HG03432 (cell line): ENCODE measurements at regions not wholly inside any gene's neighbourhood (a gene's known extent, or its start where the extent isn't known, plus 50 kb on each side); places are given as distances from the start of the nearest gene placed in this dataset.

Source experiments
- ATAC-seq: cut with Tn5 transposase; IDR thresholded peaks from one replicate; pipeline ENCODE4 v1.9.1; 2021; ENCODE audit warnings: mild to moderate bottlenecking, moderate library complexity; ENCODE audit not compliant: unreplicated experiment

DNA sequence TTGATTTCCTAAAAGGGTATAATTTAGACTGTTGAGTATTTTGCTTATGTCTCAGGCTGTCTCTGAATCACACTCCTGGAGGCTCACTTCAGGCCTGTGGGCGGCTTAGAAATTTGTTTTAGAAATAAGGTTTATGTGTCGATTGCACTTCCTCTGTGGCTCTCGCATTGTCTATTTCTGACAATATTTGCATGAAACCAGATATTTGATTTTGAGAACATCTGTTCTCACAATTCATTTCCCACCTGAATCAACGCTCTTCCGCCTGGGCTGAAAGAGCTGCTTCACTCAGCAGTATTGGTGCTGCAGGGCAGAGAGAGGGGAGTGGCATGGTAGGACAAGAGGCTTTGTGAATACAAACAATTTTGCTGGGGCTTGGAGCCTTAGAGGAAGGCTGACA lies 262.0 kb downstream of the ADRA2A start:
- peak; percentile 95 for ATAC-seq

DNA sequence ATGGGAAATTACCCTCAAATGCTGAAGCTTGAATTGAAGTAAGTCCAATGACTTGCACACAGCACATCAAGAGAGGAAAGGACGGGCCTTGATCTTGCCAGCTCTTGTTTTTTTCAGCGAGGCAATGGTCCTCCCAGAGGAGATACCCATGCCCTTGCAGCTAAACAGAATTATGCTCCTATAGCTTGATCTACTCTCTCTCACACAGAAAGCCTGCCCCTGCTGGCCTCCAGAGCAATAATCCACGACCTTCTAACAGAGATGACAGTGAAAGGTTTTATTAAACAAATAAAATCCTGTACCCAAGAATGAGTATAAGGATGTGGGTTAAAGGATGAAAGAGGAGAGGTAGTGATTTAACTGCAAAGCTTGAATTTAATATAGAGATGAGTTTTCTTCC lies 268.0 kb downstream of the ADRA2A start:
- ATAC-seq, result peak; percentile 53

GRCh38 chr10:111347386-111348013 lies 270.7 kb downstream of the ADRA2A start:
- no peak for ATAC-seq

GRCh38 chr10:111348076-111348475 lies 271.2 kb downstream of the ADRA2A start:
- ATAC-seq, result no peak

DNA sequence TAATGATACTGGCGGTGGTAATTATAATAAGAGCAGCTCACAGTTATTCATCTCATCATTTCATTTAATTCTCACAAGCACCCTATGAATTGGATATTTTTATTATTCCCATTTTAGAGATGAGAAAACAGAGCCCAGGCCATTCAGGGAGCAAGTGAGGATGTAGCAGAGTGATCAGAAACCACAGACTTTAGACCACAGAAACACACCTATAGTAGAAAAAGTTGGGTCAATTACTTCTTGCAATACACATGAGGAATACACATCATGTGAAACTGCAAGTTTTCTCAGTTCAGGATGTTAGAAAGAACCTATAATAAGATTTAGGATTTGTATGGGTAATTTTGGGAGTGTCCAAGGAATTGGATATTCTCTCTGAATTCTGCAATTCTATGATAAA lies 278.0 kb downstream of the ADRA2A start:
- no peak for ATAC-seq

DNA sequence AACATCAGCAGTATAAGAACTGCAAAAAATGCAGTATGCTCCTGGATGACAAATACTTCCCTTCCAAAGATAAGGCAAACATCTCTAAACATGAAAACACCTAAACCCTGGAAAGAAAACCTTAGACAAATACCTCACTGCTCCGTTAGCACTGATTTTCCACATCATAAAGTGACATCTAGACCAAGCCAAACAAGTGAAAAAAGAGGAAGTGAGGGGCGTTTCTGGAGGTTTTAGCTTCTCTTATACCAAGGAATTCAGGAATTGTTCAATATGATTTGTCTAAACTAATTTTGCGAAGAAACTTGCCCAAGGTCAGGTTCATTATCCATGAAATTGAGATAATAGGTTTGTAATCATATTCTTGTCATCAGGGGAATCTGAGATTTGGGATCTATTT lies 279.7 kb downstream of the ADRA2A start:
- ATAC-seq, result no peak

GRCh38 chr10:111357859-111358258 lies 281.0 kb downstream of the ADRA2A start:
- no peak for ATAC-seq

- peak; percentile 97 for ATAC-seq
Measured at GRCh38 chr10:111360260-111360925, 283.6 kb downstream of the ADRA2A start.

DNA sequence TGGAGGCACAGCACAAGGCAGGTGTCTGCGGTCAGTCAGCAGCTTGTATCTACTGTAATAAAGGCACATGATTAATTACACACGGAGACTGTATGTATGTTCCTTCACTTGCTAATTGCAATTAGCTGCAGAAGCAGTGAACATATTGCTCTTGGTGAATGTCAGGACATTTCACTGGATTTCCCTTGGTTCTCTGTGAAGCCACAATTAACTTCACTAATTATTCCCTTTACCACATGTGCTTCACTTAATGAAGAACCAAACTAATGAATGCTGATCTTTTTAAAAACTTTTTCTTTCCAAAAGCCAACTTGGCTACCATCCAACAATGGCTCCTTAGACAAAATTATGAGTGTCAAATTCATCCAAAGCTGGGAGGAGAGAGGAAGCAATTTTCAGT lies 290.7 kb downstream of the ADRA2A start:
- ATAC-seq, result no peak

GRCh38 chr10:111370101-111370500 lies 293.3 kb downstream of the ADRA2A start:
- ATAC-seq, result no peak

GRCh38 chr10:111373696-111374095 lies 296.9 kb downstream of the ADRA2A start:
- no peak for ATAC-seq

DNA sequence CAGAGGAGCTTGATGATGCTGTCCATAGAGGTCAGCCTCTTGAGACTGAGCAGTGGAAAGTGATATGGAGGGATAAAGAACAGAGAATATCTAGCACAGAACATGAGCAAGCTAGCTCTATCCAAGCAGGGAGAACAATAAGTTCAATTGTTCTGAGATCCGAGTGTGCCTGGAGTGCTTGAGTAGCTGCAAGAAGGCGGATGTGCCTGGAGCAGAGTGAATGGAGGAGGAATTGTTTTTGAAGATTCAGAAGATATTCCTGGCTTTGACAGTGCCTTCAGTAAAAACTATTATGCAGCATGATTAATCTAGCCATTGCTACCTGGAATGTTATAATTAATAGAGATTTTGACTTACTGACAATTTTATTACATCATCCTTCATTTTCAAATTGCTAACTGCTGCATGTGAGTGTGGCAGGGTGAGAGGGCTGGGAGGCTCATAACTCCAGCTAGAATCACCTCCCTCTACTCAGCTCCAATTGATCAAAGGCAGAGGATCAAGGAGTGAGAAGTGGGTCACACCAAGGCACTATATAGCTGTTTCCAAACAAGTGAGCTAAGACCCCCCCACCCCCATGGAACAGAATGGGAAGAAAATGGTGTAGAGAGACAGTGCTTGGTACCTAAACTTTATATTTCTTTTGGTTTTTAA lies 302.8 kb downstream of the ADRA2A start:
- ATAC-seq, result no peak

DNA sequence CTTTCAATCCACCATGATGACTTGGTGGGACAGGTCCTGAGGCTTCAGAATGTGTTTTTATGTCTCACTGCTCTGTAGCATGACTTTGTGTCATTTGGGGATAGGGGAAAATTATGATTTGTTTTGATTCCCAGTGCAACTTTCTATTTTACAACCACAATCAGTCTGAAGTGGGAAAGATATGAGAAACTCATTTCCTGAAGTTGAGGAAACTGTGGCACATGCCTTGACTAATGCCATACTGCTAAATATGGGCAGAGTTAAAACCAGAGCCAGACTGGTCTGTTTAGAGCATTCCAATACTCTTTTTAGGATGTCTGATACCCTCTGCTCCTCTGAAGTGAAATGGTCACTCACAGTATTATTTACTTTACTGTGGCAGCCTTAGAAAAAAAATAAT lies 307.7 kb downstream of the ADRA2A start:
- no peak for ATAC-seq

- no peak for ATAC-seq
Measured at GRCh38 chr10:111390813-111391563, 314.2 kb downstream of the ADRA2A start.

- ATAC-seq, result no peak
Measured at GRCh38 chr10:111392159-111392558, 315.3 kb downstream of the ADRA2A start.

DNA sequence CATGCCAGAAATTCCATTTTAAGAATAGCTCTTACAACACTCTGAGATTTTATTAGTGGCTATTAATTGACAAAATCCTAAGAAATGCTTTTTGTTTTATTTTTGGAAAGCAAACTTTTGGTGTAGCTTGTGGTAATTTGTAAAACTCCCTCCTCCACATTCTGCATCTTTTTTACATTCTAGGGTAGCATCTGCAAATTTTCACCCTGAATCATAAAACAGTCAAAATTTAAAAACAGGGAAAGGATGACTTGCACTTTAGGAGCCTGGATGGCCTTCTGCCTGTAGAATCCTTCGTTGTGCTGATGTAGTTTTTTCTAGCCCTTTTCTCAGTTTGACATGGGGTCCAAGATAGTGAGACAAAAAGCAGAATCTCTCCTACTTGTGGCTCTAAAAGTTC lies 316.1 kb downstream of the ADRA2A start:
- ATAC-seq, result no peak

- ATAC-seq, result no peak
Measured at GRCh38 chr10:111410740-111411139, 333.9 kb downstream of the ADRA2A start.

GRCh38 chr10:111425459-111425858 lies 348.6 kb downstream of the ADRA2A start:
- ATAC-seq, result no peak

DNA sequence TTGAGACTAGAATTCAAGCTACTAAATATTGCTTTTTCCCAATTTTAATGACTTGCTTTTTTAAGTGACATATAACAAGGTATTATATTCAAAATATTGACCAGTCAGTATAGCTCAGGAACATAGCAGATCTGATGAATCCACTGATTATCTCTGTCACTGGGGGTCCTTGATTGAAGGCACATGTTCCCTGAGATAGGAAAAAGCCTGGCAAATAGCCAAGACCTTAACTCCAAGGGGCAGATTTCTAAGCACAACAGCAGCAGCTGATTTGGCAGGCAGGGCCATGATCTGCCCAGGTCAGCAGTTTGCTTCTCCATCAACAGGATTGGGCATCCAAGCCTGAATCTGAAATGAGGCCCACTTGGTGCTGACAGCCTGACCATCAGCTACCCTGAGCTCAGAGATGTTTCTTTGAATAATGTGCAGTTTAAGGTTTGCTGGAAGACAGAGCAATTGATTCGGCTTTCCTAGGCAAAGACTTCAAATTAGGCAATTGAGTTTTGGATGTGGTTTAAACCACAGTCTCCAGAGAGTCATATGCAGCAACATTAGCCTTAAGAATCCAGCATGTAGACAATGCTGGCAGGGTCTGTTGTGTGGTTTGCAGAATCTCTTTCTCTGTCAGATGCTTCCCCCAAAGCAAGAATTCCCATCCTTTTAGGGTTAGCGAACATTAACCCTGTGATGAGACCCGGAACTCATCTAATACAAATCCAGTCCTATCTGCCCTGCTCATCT lies 352.6 kb downstream of the ADRA2A start:
- no peak for ATAC-seq

GRCh38 chr10:111430070-111430469 lies 353.2 kb downstream of the ADRA2A start:
- no peak for ATAC-seq

DNA sequence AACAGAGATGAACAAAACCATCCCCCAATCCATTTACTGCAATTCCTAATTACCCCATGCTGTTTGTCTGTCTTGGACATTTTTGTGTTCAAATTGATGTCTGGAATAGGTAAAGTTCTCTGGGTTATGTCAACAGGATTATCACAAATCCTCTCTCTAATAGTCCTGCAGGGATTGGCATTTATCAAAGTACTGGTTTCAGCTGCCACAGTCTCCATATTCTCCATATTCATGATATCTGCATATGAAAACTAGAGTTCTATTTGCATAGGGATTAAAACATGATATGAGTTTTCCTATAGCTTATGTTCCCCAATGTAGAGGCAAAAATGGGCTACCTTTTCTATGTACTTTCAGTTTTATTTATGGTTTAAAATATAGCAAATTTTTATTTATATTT lies 355.8 kb downstream of the ADRA2A start:
- ATAC-seq, result no peak
